H9 (cell line): ENCODE measurements at regions not wholly inside any gene's neighbourhood (a gene's known extent, or its start where the extent isn't known, plus 50 kb on each side); places are given as distances from the start of the nearest gene placed in this dataset.

Source experiments
- DNase-seq: peaks from one replicate; pipeline ENCODE4 v3.0.0-alpha.2; 2017
- H2AFZ ChIP-seq: one replicate; pipeline ENCODE4 v1.6.1; 2013; ENCODE audit warnings: mild to moderate bottlenecking, low read length, control low read depth, moderate library complexity
- H2AK5ac ChIP-seq: 2 replicates; pipeline ENCODE4 v1.6.1; 2013; ENCODE audit warnings: low read length, control low read depth, mixed read lengths; ENCODE audit not compliant: insufficient read length
- H2BK120ac ChIP-seq: one replicate; pipeline ENCODE4 v1.6.1; 2013; ENCODE audit warnings: low read depth, mild to moderate bottlenecking, low read length, control low read depth, inconsistent platforms; ENCODE audit not compliant: poor library complexity, severe bottlenecking
- H2BK12ac ChIP-seq: 2 replicates; pipeline ENCODE4 v1.6.1; 2013; ENCODE audit warnings: low read length, control low read depth, mixed read lengths, low read depth; ENCODE audit not compliant: insufficient read length
- H2BK15ac ChIP-seq: 2 replicates; pipeline ENCODE4 v1.6.1; 2013; ENCODE audit warnings: low read depth, low read length, control low read depth
- H2BK20ac ChIP-seq: one replicate; pipeline ENCODE4 v1.6.1; 2013; ENCODE audit warnings: low read depth, mild to moderate bottlenecking, low read length, control low read depth, inconsistent platforms; ENCODE audit not compliant: poor library complexity, severe bottlenecking
- H2BK5ac ChIP-seq: 2 replicates; pipeline ENCODE4 v1.6.1; 2013; ENCODE audit warnings: low read length, control low read depth, mixed read lengths; ENCODE audit not compliant: insufficient read length
- H3K14ac ChIP-seq: 2 replicates; pipeline ENCODE4 v1.6.1; 2013; ENCODE audit warnings: low read length, control low read depth; ENCODE audit not compliant: insufficient read depth
- H3K18ac ChIP-seq: 2 replicates; pipeline ENCODE4 v1.6.1; 2013; ENCODE audit warnings: low read depth, mild to moderate bottlenecking, mixed read lengths, low read length, control low read depth; ENCODE audit not compliant: insufficient read length
- H3K23ac ChIP-seq: 2 replicates; pipeline ENCODE4 v1.6.1; 2013; ENCODE audit warnings: low read length, control low read depth, mixed read lengths, low read depth; ENCODE audit not compliant: insufficient read length
- H3K23me2 ChIP-seq: 2 replicates; pipeline ENCODE4 v1.6.1; 2013; ENCODE audit warnings: low read depth, mild to moderate bottlenecking, mixed read lengths, low read length, control low read depth; ENCODE audit not compliant: insufficient read length, poor library complexity, severe bottlenecking
- H3K27ac ChIP-seq: 2 replicates; pipeline ENCODE4 v1.5.1; 2013; ENCODE audit warnings: low read length, control low read depth, mixed read lengths, low read depth; ENCODE audit not compliant: insufficient read length
- H3K27me3 ChIP-seq: 2 replicates; pipeline ENCODE4 v1.6.1; 2013; ENCODE audit warnings: low read length, control low read depth, inconsistent platforms; ENCODE audit not compliant: insufficient read depth
- H3K4ac ChIP-seq: 2 replicates; pipeline ENCODE4 v1.6.1; 2013; ENCODE audit warnings: low read depth, mild to moderate bottlenecking, control low read depth, inconsistent platforms, low read length, moderate library complexity
- H3K4me1 ChIP-seq: 2 replicates; pipeline ENCODE4 v1.6.1; 2013; ENCODE audit warnings: low read length, control low read depth, inconsistent platforms; ENCODE audit not compliant: insufficient read depth
- H3K4me2 ChIP-seq: 2 replicates; pipeline ENCODE4 v1.6.1; 2013; ENCODE audit warnings: low read length, control low read depth, mixed read lengths; ENCODE audit not compliant: insufficient read length, insufficient read depth
- H3K56ac ChIP-seq: 2 replicates; pipeline ENCODE4 v1.6.1; 2013; ENCODE audit warnings: low read depth, mild to moderate bottlenecking, mixed read lengths, low read length, control low read depth; ENCODE audit not compliant: insufficient read length
- H3K79me1 ChIP-seq: 2 replicates; pipeline ENCODE4 v1.6.1; 2013; ENCODE audit warnings: low read depth, mild to moderate bottlenecking, moderate library complexity, low read length, control low read depth, inconsistent platforms; ENCODE audit not compliant: insufficient read depth, poor library complexity, severe bottlenecking
- H3K79me2 ChIP-seq: 2 replicates; pipeline ENCODE4 v1.6.1; 2013; ENCODE audit warnings: low read length, control low read depth, inconsistent platforms; ENCODE audit not compliant: insufficient read depth
- H3K9ac ChIP-seq: 2 replicates; pipeline ENCODE4 v1.6.1; 2013; ENCODE audit warnings: low read length, control low read depth, mixed read lengths; ENCODE audit not compliant: insufficient read length; ENCODE audit errors: extremely low read depth
- H3K9me3 ChIP-seq: one replicate; pipeline ENCODE4 v1.6.1; 2013; ENCODE audit warnings: low read depth, low read length, inconsistent platforms; ENCODE audit not compliant: control insufficient read depth
- H3T11ph ChIP-seq: one replicate; pipeline ENCODE4 v1.6.1; 2013; ENCODE audit warnings: mild to moderate bottlenecking, low read length, control low read depth, inconsistent platforms
- H4K20me1 ChIP-seq: one replicate; pipeline ENCODE4 v1.6.1; 2013; ENCODE audit not compliant: control insufficient read depth, insufficient read length, insufficient read depth
- H4K5ac ChIP-seq: 2 replicates; pipeline ENCODE4 v1.6.1; 2013; ENCODE audit warnings: low read depth, mild to moderate bottlenecking, mixed read lengths, low read length, control low read depth; ENCODE audit not compliant: insufficient read length
- H4K8ac ChIP-seq: replicated peaks from 2 replicates; pipeline ENCODE4 v1.6.1; 2013; ENCODE audit warnings: low read length, control low read depth, mixed read lengths, low read depth; ENCODE audit not compliant: insufficient read length
- H4K91ac ChIP-seq: 2 replicates; pipeline ENCODE4 v1.6.1; 2013; ENCODE audit warnings: low read depth, mild to moderate bottlenecking, moderate library complexity, mixed read lengths, low read length, control low read depth; ENCODE audit not compliant: insufficient read length
- H3K27ac Mint-ChIP-seq, 3 experiments: 2 replicates in 2 of 3; 3 replicates in 1 of 3; pipeline ENCODE4 v1.8.0; 2020 to 2021; ENCODE audit warnings: mixed read lengths in 3 of 3, mild to moderate bottlenecking in 1 of 3, moderate library complexity in 1 of 3
- H3K27me3 Mint-ChIP-seq: 2 replicates; pipeline ENCODE4 v1.8.0; 2021; ENCODE audit warnings: low read depth, mild to moderate bottlenecking, moderate library complexity, mixed read lengths
- H3K36me3 Mint-ChIP-seq, 3 experiments: 2 replicates in 2 of 3; 3 replicates in 1 of 3; pipeline ENCODE4 v1.8.0; 2020 to 2021; ENCODE audit warnings: low read depth in 3 of 3, mixed read lengths in 3 of 3; ENCODE audit not compliant: insufficient read depth in 1 of 3
- H3K4me1 Mint-ChIP-seq, 2 experiments: 2 replicates each; pipeline ENCODE4 v1.8.0; 2020; ENCODE audit warnings: mixed read lengths in 2 of 2
- H3K4me3 Mint-ChIP-seq, 2 experiments: 2 replicates in 1 of 2; 3 replicates in 1 of 2; pipeline ENCODE4 v1.8.0; 2020 to 2021; ENCODE audit warnings: mild to moderate bottlenecking in 2 of 2, mixed read lengths in 2 of 2, moderate library complexity in 1 of 2
- H3K9me3 Mint-ChIP-seq, 2 experiments: 2 replicates in 1 of 2; 3 replicates in 1 of 2; pipeline ENCODE4 v1.8.0; 2020; ENCODE audit warnings: mild to moderate bottlenecking in 2 of 2, mixed read lengths in 2 of 2, moderate library complexity in 1 of 2
- CTCF ChIP-seq: fragments of 200-600 bp; sonication (generic); conservative IDR thresholded peaks from 3 replicates; pipeline ENCODE4 v1.8.0; 2021; ENCODE audit warnings: antibody characterized with exemption, mild to moderate bottlenecking
- WGBS: extraction: QIAGEN DNeasy Blood & Tissue Kit; methylation state at CpG from one replicate; pipeline ENCODE4 v1.1.7; 2013; ENCODE audit warnings: missing lambda C conversion rate, low lambda C conversion rate, mixed read lengths; ENCODE audit not compliant: insufficient read length; ENCODE audit errors: extremely low coverage; 5-methylcytosine and 5-hydroxymethylcytosine counted together

- no peaks in the 10 kb centered on the region for H3K23me2 ChIP-seq
- no peak overlapping the region for H2AFZ ChIP-seq
- H3K27ac Mint-ChIP-seq = no peak overlapping the region
- no peak overlapping the region for H2BK15ac ChIP-seq
- peaks cover 3 to 5% of the 10 kb centered on the region in 2 experiments; a peak in 3 of 5 replicates for H3K9me3 Mint-ChIP-seq
- TF ChIP-seq CTCF = peak; percentile 81
- H3K27me3 Mint-ChIP-seq = no peaks in the 10 kb centered on the region
- H3K4ac ChIP-seq = no peak overlapping the region
- no peak overlapping the region for H4K8ac ChIP-seq
- no peak overlapping the region for H2BK5ac ChIP-seq
- no peak overlapping the region for H3K9ac ChIP-seq
- H3K36me3 Mint-ChIP-seq = peaks cover 0 to 12% (median 5%) of the 10 kb centered on the region in 3 experiments; a peak in 3 of 7 replicates
- no peak overlapping the region for H3K18ac ChIP-seq
- no peak overlapping the region for H4K91ac ChIP-seq
- no peak overlapping the region for H2BK20ac ChIP-seq
- H3K27ac ChIP-seq = no peak overlapping the region
- DNase-seq = peak; percentile 36
- no peaks in the 10 kb centered on the region for H3K4me1 ChIP-seq
- no peak overlapping the region for H3K23ac ChIP-seq
- H2AK5ac ChIP-seq = no peak overlapping the region
- H3K79me2 ChIP-seq = no peaks in the 10 kb centered on the region
- no peak overlapping the region for H2BK12ac ChIP-seq
- no peaks in the 10 kb centered on the region for H3K9me3 ChIP-seq
- H3K4me1 Mint-ChIP-seq = no peaks in the 10 kb centered on the region
- H2BK120ac ChIP-seq = no peak overlapping the region
- no peak overlapping the region for H3K14ac ChIP-seq
- H3K79me1 ChIP-seq = no peaks in the 10 kb centered on the region
- H3T11ph ChIP-seq = no peak overlapping the region
- no peak overlapping the region for H3K56ac ChIP-seq
- H4K20me1 ChIP-seq = no peaks in the 10 kb centered on the region
- WGBS = no CpG with 5 or more reads among the region's 3 CpGs
- no peaks in the 10 kb centered on the region for H3K27me3 ChIP-seq
- H4K5ac ChIP-seq = no peak overlapping the region
- H3K4me2 ChIP-seq = no peak overlapping the region
- H3K4me3 Mint-ChIP-seq = no peak overlapping the region
These were observed 1029.9 kb upstream of the WWC1 start for GRCh38 chr5:167261309-167262100.
